ENCODE measurements at regions not wholly inside any gene's neighbourhood (a gene's known extent, or its start where the extent isn't known, plus 50 kb on each side); places are given as distances from the start of the nearest gene placed in this dataset.

DNA sequence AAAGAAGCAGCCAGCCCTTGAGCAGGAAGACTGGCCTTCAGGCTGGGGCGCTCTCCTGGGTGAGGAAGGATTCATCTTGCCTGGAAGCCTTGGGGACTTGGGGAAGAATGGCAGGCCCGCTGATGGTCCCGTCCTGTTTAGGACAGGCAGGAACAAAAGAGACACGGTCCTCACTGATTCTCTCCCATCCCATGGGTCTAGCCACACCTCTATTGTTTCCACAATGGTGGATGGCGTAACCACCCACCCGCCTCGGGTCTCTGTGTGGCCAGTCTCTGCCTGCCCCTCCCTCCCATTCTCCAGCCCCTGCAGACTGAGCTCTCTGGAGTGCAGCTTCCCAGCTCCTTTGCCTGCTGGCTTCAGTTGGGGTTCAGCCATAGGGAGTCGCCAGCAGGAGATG is 284.3 kb downstream of the UACA start:
- TF ChIP-seq RFX5 (IDR thresholded peaks at IDR 0.05; ENCODE audit: borderline replicate concordance, low read depth, low read length) (no peak), EGR1 (IDR thresholded peaks at IDR 0.05; ENCODE audit: borderline replicate concordance, low read depth, low read length) (no peak), CREB1 (IDR thresholded peaks at IDR 0.05) (no peak), ZNF274 (IDR thresholded peaks at IDR 0.05; ENCODE audit: borderline replicate concordance, extremely low read depth, low read length) (no peak), KDM5A (IDR thresholded peaks at IDR 0.05; ENCODE audit: low read length) (no peak)
- TF ChIP-seq, protein P1, sequence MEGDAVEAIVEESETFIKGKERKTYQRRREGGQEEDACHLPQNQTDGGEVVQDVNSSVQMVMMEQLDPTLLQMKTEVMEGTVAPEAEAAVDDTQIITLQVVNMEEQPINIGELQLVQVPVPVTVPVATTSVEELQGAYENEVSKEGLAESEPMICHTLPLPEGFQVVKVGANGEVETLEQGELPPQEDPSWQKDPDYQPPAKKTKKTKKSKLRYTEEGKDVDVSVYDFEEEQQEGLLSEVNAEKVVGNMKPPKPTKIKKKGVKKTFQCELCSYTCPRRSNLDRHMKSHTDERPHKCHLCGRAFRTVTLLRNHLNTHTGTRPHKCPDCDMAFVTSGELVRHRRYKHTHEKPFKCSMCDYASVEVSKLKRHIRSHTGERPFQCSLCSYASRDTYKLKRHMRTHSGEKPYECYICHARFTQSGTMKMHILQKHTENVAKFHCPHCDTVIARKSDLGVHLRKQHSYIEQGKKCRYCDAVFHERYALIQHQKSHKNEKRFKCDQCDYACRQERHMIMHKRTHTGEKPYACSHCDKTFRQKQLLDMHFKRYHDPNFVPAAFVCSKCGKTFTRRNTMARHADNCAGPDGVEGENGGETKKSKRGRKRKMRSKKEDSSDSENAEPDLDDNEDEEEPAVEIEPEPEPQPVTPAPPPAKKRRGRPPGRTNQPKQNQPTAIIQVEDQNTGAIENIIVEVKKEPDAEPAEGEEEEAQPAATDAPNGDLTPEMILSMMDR (IDR thresholded peaks at IDR 0.05; ENCODE audit: control extremely low read depth in 1 of 3, insufficient read depth in 1 of 3, low read depth in 1 of 3, low read length in 3 of 3): no peak

All from H1 (cell line).